CD14-positive monocyte (primary cell): ENCODE measurements at regions not wholly inside any gene's neighbourhood (a gene's known extent, or its start where the extent isn't known, plus 50 kb on each side); places are given as distances from the start of the nearest gene placed in this dataset.

Experiments
- DNase-seq, 3 donors: peaks; one replicate each; pipeline ENCODE4 v3.0.0-alpha.2; 2011 to 2022
- H2AFZ ChIP-seq: 2 replicates; pipeline ENCODE4 v1.6.0; 2012; ENCODE audit warnings: mild to moderate bottlenecking, low read depth, low read length, inconsistent platforms; ENCODE audit not compliant: insufficient read depth, poor library complexity, severe bottlenecking
- H3K27ac ChIP-seq, 2 donors: 1 replicate in 1 of 2; 2 replicates in 1 of 2; pipeline ENCODE4 v1.5.1; 2012 to 2013; ENCODE audit warnings: low read length in 2 of 2, control low read depth in 1 of 2, inconsistent platforms in 1 of 2, low read depth in 1 of 2, mild to moderate bottlenecking in 1 of 2
- H3K27me3 ChIP-seq, 2 donors: one replicate each; pipeline versions ENCODE4 v1.6.0 to v1.6.1; 2011 to 2013; ENCODE audit warnings: low read length in 2 of 2; ENCODE audit not compliant: control insufficient read depth in 2 of 2, insufficient read depth in 2 of 2
- H3K36me3 ChIP-seq, 2 donors: replicated peaks in 1 of 2; 1 replicate in 1 of 2; 2 replicates in 1 of 2; pipeline versions ENCODE4 v1.5.1 to v1.6.1; 2012 to 2013; ENCODE audit warnings: low read length in 2 of 2, control low read depth in 1 of 2, inconsistent platforms in 1 of 2, mild to moderate bottlenecking in 1 of 2; ENCODE audit not compliant: insufficient read depth in 2 of 2, control insufficient read depth in 1 of 2
- H3K4me1 ChIP-seq, 2 donors: 1 replicate in 1 of 2; 2 replicates in 1 of 2; pipeline versions ENCODE4 v1.5.1 to v1.6.1; 2012 to 2013; ENCODE audit warnings: low read length in 2 of 2, control low read depth in 1 of 2, inconsistent platforms in 1 of 2, mild to moderate bottlenecking in 1 of 2, moderate library complexity in 1 of 2; ENCODE audit not compliant: insufficient read depth in 2 of 2, control insufficient read depth in 1 of 2
- H3K4me2 ChIP-seq: replicated peaks from 2 replicates; pipeline ENCODE3; 2012; ENCODE audit warnings: low read length, moderate library complexity, mild to moderate bottlenecking; ENCODE audit not compliant: poor library complexity, severe bottlenecking; ENCODE audit errors: extremely low read depth
- H3K4me3 ChIP-seq, 3 experiments: fragments of 200-600 bp in 1 of 3; sonication (generic) in 1 of 3; replicated peaks in 1 of 3; 1 replicate in 2 of 3; 2 replicates in 1 of 3; pipeline ENCODE4 v1.5.1; 2011 to 2013; ENCODE audit warnings: low read length in 3 of 3, mild to moderate bottlenecking in 3 of 3, control low read depth in 2 of 3, low read depth in 2 of 3, inconsistent platforms in 1 of 3, moderate library complexity in 1 of 3
- H3K79me2 ChIP-seq: 2 replicates; pipeline ENCODE4 v1.6.0; 2012; ENCODE audit warnings: mild to moderate bottlenecking, control low read depth, inconsistent platforms, low read length, moderate library complexity; ENCODE audit not compliant: insufficient read depth
- H3K9ac ChIP-seq: 2 replicates; pipeline ENCODE4 v1.6.0; 2017; ENCODE audit warnings: low read length, mild to moderate bottlenecking; ENCODE audit not compliant: insufficient read depth, poor library complexity, severe bottlenecking
- H3K9me3 ChIP-seq, 2 donors: replicated peaks in 1 of 2; 1 replicate in 1 of 2; 2 replicates in 1 of 2; pipeline versions ENCODE4 v1.5.1 to v1.6.1; 2012 to 2013; ENCODE audit warnings: low read length in 2 of 2, control low read depth in 1 of 2; ENCODE audit not compliant: control insufficient read depth in 1 of 2, insufficient read depth in 1 of 2
- H4K20me1 ChIP-seq: 2 replicates; pipeline ENCODE4 v1.6.0; 2012; ENCODE audit warnings: mild to moderate bottlenecking, low read length, control low read depth, moderate library complexity; ENCODE audit not compliant: insufficient read depth
- H3K27ac Mint-ChIP-seq, 7 donors: one replicate each; pipeline ENCODE4 v1.8.0; 2020; ENCODE audit warnings: mild to moderate bottlenecking in 7 of 7, mixed read lengths in 7 of 7, moderate library complexity in 6 of 7, inconsistent platforms in 2 of 7
- H3K27me3 Mint-ChIP-seq, 3 donors: one replicate each; pipeline ENCODE4 v1.8.0; 2021 to 2022; ENCODE audit warnings: low read depth in 3 of 3, mild to moderate bottlenecking in 3 of 3, mixed read lengths in 3 of 3, moderate library complexity in 3 of 3, inconsistent platforms in 1 of 3
- H3K36me3 Mint-ChIP-seq, 2 donors: one replicate each; pipeline ENCODE4 v1.8.0; 2020; ENCODE audit warnings: mixed read lengths in 2 of 2, inconsistent platforms in 1 of 2, mild to moderate bottlenecking in 1 of 2
- H3K4me1 Mint-ChIP-seq: one replicate; pipeline ENCODE4 v1.8.0; 2020; ENCODE audit warnings: mild to moderate bottlenecking, mixed read lengths
- H3K4me3 Mint-ChIP-seq, 2 donors: one replicate each; pipeline ENCODE4 v1.8.0; 2020; ENCODE audit warnings: mild to moderate bottlenecking in 2 of 2, mixed read lengths in 2 of 2, moderate library complexity in 1 of 2
- H3K9me3 Mint-ChIP-seq, 7 donors: one replicate each; pipeline ENCODE4 v1.8.0; 2020 to 2022; ENCODE audit warnings: mixed read lengths in 7 of 7, mild to moderate bottlenecking in 6 of 7, moderate library complexity in 6 of 7, inconsistent platforms in 2 of 7
- CTCF ChIP-seq: fragments of 200-600 bp; IDR thresholded peaks from one replicate; pipeline ENCODE4 v1.8.0; 2022; ENCODE audit warnings: antibody characterized with exemption, mild to moderate bottlenecking
- WGBS: methylation state at CpG from one replicate; pipeline ENCODE4 v1.1.5; 2013; ENCODE audit warnings: missing lambda C conversion rate; ENCODE audit not compliant: insufficient coverage; 5-methylcytosine and 5-hydroxymethylcytosine counted together
- intact Hi-C, 2 donors: fragments of 100-400 bp; cut with micrococcal nuclease; formaldehyde crosslinking; loops; one replicate each; pipeline versions ENCODE4 v1.15.0 to v1.15.1; 2023

GRCh38 chr14:87305345-87305744, 687.6 kb downstream of the GALC start:
- TF ChIP-seq CTCF, result no peak
- H3K4me2 ChIP-seq, result no peak overlapping the region
- H3K4me1 Mint-ChIP-seq, result no peaks in the 10 kb centered on the region
- peaks cover 0 to 8% (median 3%) of the 10 kb centered on the region in 7 donors for H3K9me3 Mint-ChIP-seq
- WGBS, result 0% methylated on average over 1 of the region's 3 CpGs
- H3K27ac ChIP-seq, result no peak overlapping the region
- intact Hi-C loops, result no loop called here
- no peaks in the 10 kb centered on the region for H3K36me3 Mint-ChIP-seq
- no peaks in the 10 kb centered on the region for H3K79me2 ChIP-seq
- H3K9me3 ChIP-seq, result peaks cover 5 to 15% of the 10 kb centered on the region in 2 donors
- H3K4me3 ChIP-seq, result no peak overlapping the region
- no peaks in the 10 kb centered on the region for H3K27me3 ChIP-seq
- H3K4me3 Mint-ChIP-seq, result no peak overlapping the region
- no peaks in the 10 kb centered on the region for H3K27me3 Mint-ChIP-seq
- no peak overlapping the region for H3K9ac ChIP-seq
- H3K27ac Mint-ChIP-seq, result no peak overlapping the region
- no peak for DNase-seq
- no peaks in the 10 kb centered on the region for H3K36me3 ChIP-seq
- no peak overlapping the region for H2AFZ ChIP-seq
- H3K4me1 ChIP-seq, result no peaks in the 10 kb centered on the region
- no peaks in the 10 kb centered on the region for H4K20me1 ChIP-seq

DNA sequence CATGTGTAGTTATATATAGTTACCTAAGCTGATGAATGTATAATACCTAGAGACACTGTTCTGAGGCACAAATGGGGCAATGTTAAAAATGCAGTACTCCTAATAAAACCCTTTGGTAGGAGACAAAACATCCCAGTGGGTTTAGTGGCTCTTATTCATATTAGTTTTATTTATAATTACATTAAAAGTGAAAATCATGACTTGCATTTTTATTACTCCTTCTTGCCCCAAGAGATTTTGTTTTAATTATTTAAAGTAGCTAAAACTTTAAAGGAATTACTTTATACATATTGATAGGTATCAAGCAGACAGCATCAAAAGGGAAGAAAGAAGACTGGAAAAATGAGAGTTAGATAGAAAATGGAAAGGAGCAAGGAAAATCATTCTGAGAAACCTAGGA, 688.6 kb downstream of the GALC start:
- Histone ChIP-seq H3K36me3 (no peaks in the 10 kb centered on the region), H3K9me3 (peaks cover 9 to 16% of the 10 kb centered on the region in 2 donors), H3K27ac (no peak overlapping the region), H2AFZ (no peak overlapping the region), H3K4me3 (no peak overlapping the region), H3K4me2 (no peak overlapping the region), H3K4me1 (no peaks in the 10 kb centered on the region), H3K9ac (no peak overlapping the region), H3K79me2 (no peaks in the 10 kb centered on the region), H4K20me1 (no peaks in the 10 kb centered on the region), H3K27me3 (no peaks in the 10 kb centered on the region)
- intact Hi-C loops, result no loop called here
- no peak for TF ChIP-seq CTCF
- Mint-ChIP-seq H3K36me3 (no peaks in the 10 kb centered on the region), H3K4me1 (no peaks in the 10 kb centered on the region), H3K9me3 (peaks cover 0 to 8% (median 5%) of the 10 kb centered on the region in 7 donors), H3K27me3 (no peaks in the 10 kb centered on the region), H3K27ac (no peak overlapping the region), H3K4me3 (no peak overlapping the region)
- DNase-seq, result no peak
